IMR-90 (cell line): ENCODE measurements at regions not wholly inside any gene's neighbourhood (a gene's known extent, or its start where the extent isn't known, plus 50 kb on each side); places are given as distances from the start of the nearest gene placed in this dataset.

Experiments used
- FOS ChIP-seq: fragments of 150-350 bp; IDR thresholded peaks from 2 replicates; pipeline ENCODE4 v1.6.1; 2016; ENCODE audit warnings: low read depth, low read length
- MXI1 ChIP-seq: IDR thresholded peaks from 2 replicates; pipeline ENCODE4 v1.6.1; 2012; ENCODE audit warnings: low read depth, mild to moderate bottlenecking, low read length, moderate library complexity, borderline replicate concordance
- POLR2A ChIP-seq: IDR thresholded peaks from 2 replicates; pipeline ENCODE4 v1.6.1; 2012; ENCODE audit warnings: mild to moderate bottlenecking, low read depth, low read length
- USF2 ChIP-seq: fragments of 150-350 bp; IDR thresholded peaks from 2 replicates; pipeline ENCODE4 v1.6.1; 2017; ENCODE audit warnings: mild to moderate bottlenecking, antibody characterized with exemption, low read length, low read depth
- TF ChIP-seq, protein P1 (sequence below): conservative IDR thresholded peaks from 2 replicates; pipeline ENCODE4 v1.5.1; 2012; ENCODE audit warnings: mild to moderate bottlenecking, low read depth, low read length, improper control_type of control experiment

GRCh38 chrX:114532111-114532805, 51.6 kb upstream of the HTR2C start:
- TF ChIP-seq, protein P1, sequence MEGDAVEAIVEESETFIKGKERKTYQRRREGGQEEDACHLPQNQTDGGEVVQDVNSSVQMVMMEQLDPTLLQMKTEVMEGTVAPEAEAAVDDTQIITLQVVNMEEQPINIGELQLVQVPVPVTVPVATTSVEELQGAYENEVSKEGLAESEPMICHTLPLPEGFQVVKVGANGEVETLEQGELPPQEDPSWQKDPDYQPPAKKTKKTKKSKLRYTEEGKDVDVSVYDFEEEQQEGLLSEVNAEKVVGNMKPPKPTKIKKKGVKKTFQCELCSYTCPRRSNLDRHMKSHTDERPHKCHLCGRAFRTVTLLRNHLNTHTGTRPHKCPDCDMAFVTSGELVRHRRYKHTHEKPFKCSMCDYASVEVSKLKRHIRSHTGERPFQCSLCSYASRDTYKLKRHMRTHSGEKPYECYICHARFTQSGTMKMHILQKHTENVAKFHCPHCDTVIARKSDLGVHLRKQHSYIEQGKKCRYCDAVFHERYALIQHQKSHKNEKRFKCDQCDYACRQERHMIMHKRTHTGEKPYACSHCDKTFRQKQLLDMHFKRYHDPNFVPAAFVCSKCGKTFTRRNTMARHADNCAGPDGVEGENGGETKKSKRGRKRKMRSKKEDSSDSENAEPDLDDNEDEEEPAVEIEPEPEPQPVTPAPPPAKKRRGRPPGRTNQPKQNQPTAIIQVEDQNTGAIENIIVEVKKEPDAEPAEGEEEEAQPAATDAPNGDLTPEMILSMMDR = no peak
- TF ChIP-seq USF2 (no peak), MXI1 (no peak), POLR2A (no peak), FOS (no peak)
